GM12878 (cell line): ENCODE measurements at regions not wholly inside any gene's neighbourhood (a gene's known extent, or its start where the extent isn't known, plus 50 kb on each side); places are given as distances from the start of the nearest gene placed in this dataset.

Experiments
- ATAC-seq: fragments of 200-7000 bp; cut with Tn5 transposase; 3 replicates; pipeline ENCODE4 v1.9.1; 2020; ENCODE audit warnings: mild to moderate bottlenecking, moderate library complexity
- BruUV-seq: library from RNA; stranded (reverse); fragments of 400-500 nt; replicated peaks from 2 replicates; lab custom pipeline; 2021; lab: Mats Ljungman, UMichigan
- CTCF ChIA-PET: fragments of 300-600 bp; sonication (Branson Sonifier 250); formaldehyde crosslinking; extraction: SDS; loops from one replicate; lab custom pipeline; 2021; ENCODE audit warnings: inconsistent platforms; lab: Yijun Ruan, JAX
- POLR2A ChIA-PET: fragments of 350-600 bp; formaldehyde crosslinking; extraction: SDS; loops from one replicate; lab custom pipeline; 2021; ENCODE audit warnings: inconsistent platforms; lab: Charles Lee
- RAD21 ChIA-PET: fragments of 300-600 bp; sonication (Branson Sonifier 250); formaldehyde crosslinking; loops from one replicate; lab custom pipeline; 2023; ENCODE audit warnings: antibody characterized with exemption; ENCODE audit not compliant: unreplicated experiment; lab: Charles Lee
- SMC1A ChIA-PET: fragments of 300-600 bp; sonication (Branson Sonifier 250); formaldehyde crosslinking; loops from one replicate; lab custom pipeline; 2023; ENCODE audit not compliant: unreplicated experiment, uncharacterized antibody; lab: Charles Lee
- DNase-seq: peaks from one replicate; pipeline ENCODE4 v3.0.0-alpha.2; 2011; ENCODE audit warnings: low read depth, low spot score
- FAIRE-seq: peaks from 3 replicates; lab custom pipeline; 2011; peaks lifted over from hg19 to GRCh38; lab: Jason Lieb, UNC
- H2AFZ ChIP-seq: 2 replicates; pipeline ENCODE4 v1.6.0; 2011; ENCODE audit warnings: low read depth, low read length, control low read depth; ENCODE audit not compliant: control insufficient read depth
- H3K27ac ChIP-seq: 2 replicates; pipeline ENCODE4 v1.5.1; 2011; ENCODE audit warnings: control low read depth; ENCODE audit not compliant: control insufficient read depth, insufficient read depth
- H3K27me3 ChIP-seq, 2 experiments: replicated peaks in 1 of 2; 2 replicates each; pipeline versions ENCODE4 v1.6.0 to v1.6.1; 2011; ENCODE audit warnings: low read length in 1 of 2; ENCODE audit not compliant: control insufficient read depth in 2 of 2, insufficient read depth in 2 of 2
- H3K36me3 ChIP-seq, 2 experiments: 2 replicates each; pipeline ENCODE4 v1.5.1; 2011; ENCODE audit warnings: low read length in 1 of 2; ENCODE audit not compliant: control insufficient read depth in 2 of 2, insufficient read depth in 2 of 2
- H3K4me1 ChIP-seq: 2 replicates; pipeline ENCODE4 v1.6.1; 2011; ENCODE audit warnings: mild to moderate bottlenecking, low read length, moderate library complexity, mixed read lengths; ENCODE audit not compliant: control insufficient read depth, insufficient read depth
- H3K4me2 ChIP-seq: 2 replicates; pipeline ENCODE4 v1.6.0; 2011; ENCODE audit warnings: control low read depth; ENCODE audit not compliant: control insufficient read depth, insufficient read depth
- H3K4me3 ChIP-seq: fragments of 200-600 bp; sonication (generic); 2 replicates; pipeline ENCODE4 v1.5.1; 2016
- H3K79me2 ChIP-seq: 2 replicates; pipeline ENCODE4 v1.6.0; 2011; ENCODE audit warnings: low read length; ENCODE audit not compliant: control insufficient read depth, insufficient read depth
- H3K9ac ChIP-seq: 2 replicates; pipeline ENCODE4 v1.8.0; 2011; ENCODE audit warnings: low read length, control low read depth, mixed read lengths; ENCODE audit not compliant: control insufficient read depth, insufficient read depth
- H3K9me3 ChIP-seq: replicated peaks from 3 replicates; pipeline ENCODE4 v1.5.1; 2011; ENCODE audit warnings: mild to moderate bottlenecking, low read length; ENCODE audit not compliant: control insufficient read depth, insufficient read depth
- H4K20me1 ChIP-seq: 2 replicates; pipeline ENCODE4 v1.6.0; 2011; ENCODE audit not compliant: control insufficient read depth, insufficient read depth
- CTCF ChIP-seq, 3 experiments: IDR thresholded peaks in 2 of 3; conservative IDR thresholded peaks in 1 of 3; 2 replicates each; pipeline ENCODE4 v1.5.1; 2011; ENCODE audit warnings: low read depth in 3 of 3, low read length in 3 of 3, mild to moderate bottlenecking in 3 of 3, control low read depth in 2 of 3, moderate library complexity in 2 of 3, inconsistent platforms in 1 of 3, mixed read lengths in 1 of 3; ENCODE audit not compliant: control insufficient read depth in 2 of 3, insufficient read depth in 1 of 3; ENCODE audit errors: extremely low read depth in 1 of 3
- ETV6 ChIP-seq, 2 experiments: fragments of 450-650 bp in 1 of 2; IDR thresholded peaks in 1 of 2; conservative IDR thresholded peaks in 1 of 2; 2 replicates each; pipeline ENCODE4 v1.6.1; 2014; ENCODE audit warnings: antibody characterized with exemption in 1 of 2, borderline replicate concordance in 1 of 2, low read depth in 1 of 2, mild to moderate bottlenecking in 1 of 2, moderate library complexity in 1 of 2
- KDM1A ChIP-seq: fragments of 200-600 bp; sonication (generic); IDR thresholded peaks from 2 replicates; pipeline ENCODE4 v1.6.1; 2016; ENCODE audit warnings: borderline replicate concordance
- MYC ChIP-seq: IDR thresholded peaks from 2 replicates; pipeline ENCODE4 v1.6.1; 2011; ENCODE audit warnings: mild to moderate bottlenecking, low read length, moderate library complexity, inconsistent platforms; ENCODE audit not compliant: insufficient read depth, insufficient replicate concordance, insufficient read length, severe bottlenecking
- NR2F1 ChIP-seq: fragments of 450-650 bp; conservative IDR thresholded peaks from 2 replicates; pipeline ENCODE4 v1.6.1; 2017; ENCODE audit warnings: mild to moderate bottlenecking
- RAD21 ChIP-seq: IDR thresholded peaks from 2 replicates; pipeline ENCODE4 v1.6.1; 2011; ENCODE audit warnings: mild to moderate bottlenecking, low read depth, low read length, moderate library complexity; ENCODE audit not compliant: insufficient read depth
- SMC3 ChIP-seq: IDR thresholded peaks from 2 replicates; pipeline ENCODE4 v1.6.1; 2011; ENCODE audit warnings: low read length, improper control_type of control experiment, borderline replicate concordance
- WGBS: methylation state at CpG from one replicate; pipeline ENCODE4 v1.1.6; 2016; ENCODE audit warnings: low lambda C conversion rate; ENCODE audit not compliant: insufficient replicate concordance, insufficient coverage; ENCODE audit errors: missing lambda C conversion rate; 5-methylcytosine and 5-hydroxymethylcytosine counted together
- in situ Hi-C: fragments of 300-500 bp; cut with MboI; formaldehyde crosslinking; loops from 9 replicates; pipeline ENCODE4 v1.14.3; 2018; ENCODE audit warnings: mixed read lengths
- intact Hi-C: fragments of 100-400 bp; cut with micrococcal nuclease; formaldehyde crosslinking; loops from one replicate; pipeline ENCODE4 v1.14.2; 2022; ENCODE audit not compliant: unreplicated experiment

GRCh38 chrX:106404512-106404911 lies 207.3 kb upstream of the RADX start (continued):
- TF ChIP-seq KDM1A = no peak

GRCh38 chrX:106415276-106415895 lies 196.4 kb upstream of the RADX start:
- Histone ChIP-seq H3K27me3 (no peaks in the 10 kb centered on the region), H3K36me3 (no peaks in the 10 kb centered on the region), H4K20me1 (no peaks in the 10 kb centered on the region), H3K9ac (no peak overlapping the region), H3K27ac (no peak overlapping the region), H3K4me3 (no peak overlapping the region), H3K9me3 (no peaks in the 10 kb centered on the region), H2AFZ (no peak overlapping the region), H3K4me2 (no peak overlapping the region), H3K79me2 (no peaks in the 10 kb centered on the region), H3K4me1 (no peaks in the 10 kb centered on the region)
- DNase-seq (no peak), ATAC-seq (peak; percentile 80), FAIRE-seq (peak; percentile 66)
- TF ChIP-seq MYC (no peak), CTCF (IDR thresholded peaks at IDR 0.05 in 2 of 3, conservative IDR thresholded peaks at IDR 0.05 in 1 of 3; ENCODE audit: control insufficient read depth in 2 of 3, extremely low read depth in 1 of 3, insufficient read depth in 1 of 3, low read depth in 3 of 3, low read length in 3 of 3) (peak; percentile 64 to 79 (median 66)), NR2F1 (no peak), SMC3 (peak; percentile 43; the same call in 1 of the 2 replicates), ETV6 (conservative IDR thresholded peaks at IDR 0.05 in 1 of 2, IDR thresholded peaks at IDR 0.05 in 1 of 2; ENCODE audit: borderline replicate concordance in 1 of 2, low read depth in 1 of 2) (no peak), RAD21 (peak; percentile 38)
- ChIA-PET RAD21 (interaction anchor here (1.4 kb wide), 1 partner anchor 205 kb away, joined by 4 read pairs; no protein-coding TSS in a partner anchor), SMC1A (interaction anchor here (0.6 to 1.6 kb wide), 6 partner anchors 24 to 376 kb away, joined by 3 to 7 read pairs (median 4); no protein-coding TSS in a partner anchor), POLR2A (no interaction called here), CTCF (interaction anchor here (0.8 to 2.6 kb wide), 12 partner anchors 8 to 336 kb away, joined by 3 to 12 read pairs (median 4); no protein-coding TSS in a partner anchor)
- in situ Hi-C loops = no loop called here
- intact Hi-C loops = loop anchor here (5.0 kb wide), 1 partner anchor 377 kb away; no protein-coding TSS in a partner anchor
- no TSS peak for BruUV-seq
- 0% methylated on average over 2 of the region's 2 CpGs for WGBS
